Astrocyte of the spinal cord (primary cell): ENCODE measurements at regions not wholly inside any gene's neighbourhood (a gene's known extent, or its start where the extent isn't known, plus 50 kb on each side); places are given as distances from the start of the nearest gene placed in this dataset.
"Not testable (repeated sequence)": the region's sequence is repeated elsewhere in the genome, so short reads cannot be mapped to it uniquely, and the experiment has no call there.

ENCODE experiments used
- DNase-seq: peaks from one replicate; pipeline ENCODE4 v3.0.0; 2011; ENCODE audit warnings: low read depth, low spot score
- H3K4me3 ChIP-seq: 2 replicates; pipeline ENCODE4 v1.5.1; 2011; ENCODE audit warnings: low read depth, mild to moderate bottlenecking, low read length, moderate library complexity
- CTCF ChIP-seq: IDR thresholded peaks from 2 replicates; pipeline ENCODE4 v1.5.1; 2012; ENCODE audit warnings: low read depth, mild to moderate bottlenecking, low read length, inconsistent platforms
- in situ Hi-C: cut with HindIII; loops from 2 replicates; pipeline ENCODE4 v1.10.0; 2017; ENCODE audit warnings: low sequenced_read_pairs

- H3K4me3 ChIP-seq: no peak overlapping the region
- in situ Hi-C loops: no loop called here
- no peak for DNase-seq
- TF ChIP-seq CTCF: no peak
These were observed 222.9 kb downstream of the NDUFA10 start for GRCh38 chr2:239802185-239802649.

- H3K4me3 ChIP-seq: no peak overlapping the region
- TF ChIP-seq CTCF: no peak
- no peak for DNase-seq
- in situ Hi-C loops: no loop called here
These were observed 223.5 kb downstream of the NDUFA10 start for GRCh38 chr2:239801404-239802184.

- in situ Hi-C loops: no loop called here
- TF ChIP-seq CTCF: no peak
- DNase-seq: no peak
- no peak overlapping the region for H3K4me3 ChIP-seq
These were observed 224.3 kb downstream of the NDUFA10 start for GRCh38 chr2:239800785-239801386.

GRCh38 chr2:239797316-239797715 is 227.8 kb downstream of the NDUFA10 start:
- TF ChIP-seq CTCF: no peak
- no peak for DNase-seq
- H3K4me3 ChIP-seq: no peak overlapping the region
- in situ Hi-C loops: no loop called here

- in situ Hi-C loops, DNase-seq, H3K4me3 ChIP-seq: not testable (repeated sequence)
These were observed 229.4 kb downstream of the NDUFA10 start for GRCh38 chr2:239795761-239796160.

GRCh38 chr2:239793836-239794235 is 231.3 kb downstream of the NDUFA10 start:
- no peak for TF ChIP-seq CTCF
- DNase-seq: no peak

GRCh38 chr2:239793086-239793485 is 232.1 kb downstream of the NDUFA10 start:
- TF ChIP-seq CTCF: no peak
- in situ Hi-C loops: no loop called here
- H3K4me3 ChIP-seq: no peak overlapping the region
- DNase-seq: no peak

More at GRCh38 chr2:239793836-239794235, 231.3 kb downstream of the NDUFA10 start:
- in situ Hi-C loops: no loop called here
- H3K4me3 ChIP-seq: no peak overlapping the region
